GM18507 (cell line): ENCODE measurements at regions not wholly inside any gene's neighbourhood (a gene's known extent, or its start where the extent isn't known, plus 50 kb on each side); places are given as distances from the start of the nearest gene placed in this dataset.

Experiments
- DNase-seq: peaks from one replicate; pipeline ENCODE4 v3.0.0; 2011; ENCODE audit warnings: low read depth; ENCODE audit not compliant: insufficient read length; ENCODE audit errors: extremely low spot score
- FAIRE-seq: peaks from 2 replicates; lab custom pipeline; 2011; peaks lifted over from hg19 to GRCh38; lab: Jason Lieb, UNC

DNA sequence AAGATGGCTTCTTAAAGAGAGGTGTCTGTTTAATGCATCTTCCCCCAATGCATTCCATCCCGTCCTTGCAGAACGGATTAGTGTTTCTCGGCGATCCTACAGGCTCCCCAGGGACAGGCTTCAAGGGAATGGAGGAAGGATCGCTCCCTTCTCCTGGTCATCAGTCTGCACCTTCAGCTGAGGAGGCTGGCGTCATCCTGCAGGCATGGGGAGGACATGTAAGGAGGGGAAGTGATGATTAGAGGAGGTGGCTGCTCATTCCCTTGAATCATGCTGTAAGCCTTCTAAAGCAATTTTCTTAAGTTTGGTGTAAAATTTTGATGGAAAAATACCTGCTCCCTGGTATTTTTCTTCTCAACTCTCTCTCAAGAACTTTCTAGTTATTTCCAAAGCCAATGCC lies 603.6 kb downstream of the NPHP4 start:
- FAIRE-seq (no peak), DNase-seq (no peak)

DNA sequence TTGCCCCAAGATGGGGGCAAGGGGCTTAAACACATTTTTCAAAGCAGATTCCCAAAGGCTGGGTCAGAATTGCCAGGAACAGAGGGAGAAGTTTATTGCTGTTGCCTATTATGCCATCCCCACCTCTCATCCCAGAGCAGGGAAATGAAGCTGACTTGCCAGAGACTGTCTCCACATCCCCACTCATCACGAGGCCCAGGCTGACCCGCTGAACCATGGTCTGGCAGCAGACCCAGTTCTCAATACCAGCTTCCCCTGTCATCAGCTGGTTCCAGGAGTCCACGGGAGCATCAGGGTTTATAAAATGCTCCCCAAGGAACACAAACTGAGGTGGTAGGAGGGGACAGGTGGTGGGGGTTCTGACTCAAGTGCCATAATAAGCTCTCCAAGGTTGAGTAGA lies 605.9 kb downstream of the NPHP4 start:
- no peak for FAIRE-seq

DNA sequence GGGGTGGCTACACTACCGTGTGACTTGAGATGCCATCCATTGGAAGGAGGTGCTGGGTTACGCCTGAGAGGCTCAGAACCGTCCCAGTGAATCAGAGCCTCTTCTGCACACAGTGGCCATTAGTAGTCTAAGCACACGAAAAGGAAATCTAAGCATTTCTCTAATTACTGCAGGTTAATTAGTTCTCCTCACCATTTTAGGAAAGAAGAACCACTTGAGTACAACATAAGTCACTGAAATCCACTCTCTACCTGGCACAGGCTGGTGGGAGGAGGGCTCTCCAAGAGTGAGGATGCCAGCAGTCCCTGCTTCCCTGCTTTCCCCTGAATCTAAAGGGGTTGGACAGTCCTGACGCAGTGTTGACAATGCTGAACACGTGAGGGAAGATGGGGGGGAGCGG lies 606.3 kb downstream of the NPHP4 start:
- DNase-seq (no peak), FAIRE-seq (no peak)

More for the DNA sequence above, 605.9 kb downstream of the NPHP4 start:
- no peak for DNase-seq

DNA sequence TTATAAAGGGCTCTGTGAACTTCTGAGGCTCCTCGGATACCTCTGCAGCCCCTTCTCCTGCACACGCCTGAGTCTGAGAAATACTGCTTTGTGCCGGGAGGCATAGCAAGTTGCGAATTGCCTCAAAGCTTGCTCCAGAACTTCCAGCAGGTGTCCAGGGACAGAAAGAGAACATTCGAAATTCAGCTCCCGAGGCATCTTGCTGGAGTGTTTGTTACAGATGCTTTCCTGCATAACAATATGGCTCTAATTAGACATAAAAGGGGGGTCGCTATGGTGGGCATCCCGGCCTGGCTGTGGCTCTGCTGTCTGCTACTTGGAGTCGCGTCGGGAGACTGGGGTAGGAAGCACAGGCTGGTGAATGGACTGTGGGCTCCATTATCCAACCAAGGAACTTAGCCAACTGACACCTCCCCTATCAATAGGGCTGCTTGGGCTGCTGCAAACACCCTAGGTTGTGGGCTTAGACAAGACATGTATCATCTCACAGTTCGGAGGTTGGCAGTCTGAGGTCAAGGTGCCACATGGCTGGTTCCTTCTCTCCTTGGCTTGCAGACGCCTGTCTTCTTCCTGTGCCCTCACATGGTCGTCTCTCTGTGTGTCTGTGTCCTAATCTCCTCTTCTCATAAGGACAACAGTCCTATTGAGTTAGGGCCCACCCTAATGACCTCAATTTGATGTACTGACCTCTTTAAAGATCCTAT lies 607.0 kb downstream of the NPHP4 start:
- DNase-seq (no peak), FAIRE-seq (no peak)

DNA sequence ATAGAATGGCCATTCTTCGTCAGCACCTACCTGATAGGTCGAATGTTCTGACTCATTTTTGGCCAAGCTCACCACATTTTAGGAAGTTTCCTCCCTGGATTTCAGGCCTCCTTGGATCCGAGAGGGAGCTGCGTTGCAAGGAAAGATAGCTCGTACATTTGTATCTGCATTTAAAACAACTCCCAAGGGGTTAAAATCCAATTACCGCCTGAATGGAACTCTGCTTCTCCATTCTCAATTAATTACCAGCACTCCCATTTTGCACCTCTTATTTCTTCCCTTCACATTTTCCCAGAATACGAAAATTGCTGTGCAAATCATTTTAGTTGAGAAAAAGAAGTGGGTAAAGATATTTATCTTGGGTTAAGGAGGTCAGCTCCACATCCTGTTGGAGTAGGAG lies 610.7 kb downstream of the NPHP4 start:
- FAIRE-seq (no peak), DNase-seq (no peak)

DNA sequence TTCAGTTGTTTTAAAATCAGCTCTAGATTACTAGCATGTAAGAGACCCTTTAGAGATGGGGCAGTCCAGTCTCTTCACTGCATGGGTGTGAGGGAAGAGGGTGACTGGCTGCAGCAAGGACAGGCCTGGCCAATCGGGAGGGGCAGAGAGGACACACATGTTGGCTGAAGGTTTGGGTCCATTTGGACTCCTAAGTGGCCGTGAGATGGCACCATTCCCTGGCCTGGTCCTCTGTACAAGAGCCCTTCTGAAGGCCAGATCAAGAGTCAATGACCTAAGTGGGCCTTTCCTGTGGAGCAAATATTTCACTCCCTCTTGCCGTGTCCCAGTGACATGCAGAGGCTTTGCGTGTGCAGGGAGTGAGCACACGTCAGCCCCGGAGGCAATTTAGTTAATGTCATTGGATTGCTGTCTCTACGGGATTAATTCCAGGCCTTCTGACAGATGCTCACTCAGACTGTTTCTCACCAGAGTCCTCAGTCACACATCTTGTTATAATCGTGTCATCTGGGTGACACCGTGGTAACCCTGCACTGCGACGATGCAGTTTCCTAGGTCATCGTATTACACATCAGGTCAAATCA lies 613.0 kb downstream of the NPHP4 start:
- DNase-seq: no peak
- FAIRE-seq: no peak

DNA sequence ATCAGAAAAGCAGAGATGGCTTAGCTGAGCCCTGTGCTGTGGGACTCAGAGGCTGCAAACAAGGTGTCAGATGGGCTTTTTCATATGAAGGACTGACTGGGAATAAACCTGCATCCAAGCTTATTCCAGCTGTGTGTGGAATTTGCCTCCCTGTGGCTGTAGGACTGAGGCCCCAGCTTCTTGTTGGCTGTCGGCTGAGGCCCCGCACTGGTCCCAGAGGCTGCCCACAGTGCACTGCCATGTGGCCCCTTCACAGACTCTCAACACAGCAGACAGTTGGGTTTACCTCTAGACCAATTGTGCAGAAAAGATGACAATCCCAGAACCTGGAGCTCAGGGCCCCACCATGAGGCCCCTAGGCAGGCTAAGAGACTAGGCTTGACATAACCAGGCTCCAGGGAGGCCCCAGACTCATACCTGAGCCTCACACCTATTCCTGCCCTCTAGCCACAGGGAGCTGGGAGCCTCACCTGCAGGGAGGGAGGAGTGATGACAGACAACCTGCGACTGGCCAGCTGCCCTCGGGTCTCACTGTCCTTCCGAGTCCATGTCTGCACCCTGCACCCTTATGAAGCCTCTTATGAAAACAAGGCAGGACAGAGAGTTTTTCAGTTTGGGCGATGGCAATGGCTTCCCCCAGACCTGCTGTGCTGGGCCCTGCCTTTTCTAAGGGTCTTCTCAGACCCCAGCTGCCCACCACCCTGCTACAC lies 615.5 kb downstream of the NPHP4 start:
- DNase-seq: no peak
- no peak for FAIRE-seq

DNA sequence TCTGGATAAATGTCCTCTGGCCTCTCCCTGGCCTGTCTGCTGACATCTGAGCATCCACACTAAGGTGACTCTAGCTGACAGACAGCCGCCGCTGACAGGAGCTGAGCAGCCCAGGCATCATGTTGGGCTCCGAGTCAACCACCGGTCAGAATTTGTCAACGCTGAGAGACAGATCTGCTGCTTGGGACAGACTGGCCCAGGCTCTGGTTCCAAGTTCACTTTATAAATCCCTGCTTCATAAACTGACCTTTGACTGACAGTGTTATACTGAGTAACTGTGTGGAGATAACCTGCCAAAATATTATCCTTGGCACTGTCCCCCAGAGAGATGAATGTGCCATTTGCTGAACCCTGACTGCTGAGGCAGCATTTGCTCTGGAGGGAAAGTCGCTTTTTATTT lies 616.7 kb downstream of the NPHP4 start:
- DNase-seq (no peak), FAIRE-seq (no peak)

DNA sequence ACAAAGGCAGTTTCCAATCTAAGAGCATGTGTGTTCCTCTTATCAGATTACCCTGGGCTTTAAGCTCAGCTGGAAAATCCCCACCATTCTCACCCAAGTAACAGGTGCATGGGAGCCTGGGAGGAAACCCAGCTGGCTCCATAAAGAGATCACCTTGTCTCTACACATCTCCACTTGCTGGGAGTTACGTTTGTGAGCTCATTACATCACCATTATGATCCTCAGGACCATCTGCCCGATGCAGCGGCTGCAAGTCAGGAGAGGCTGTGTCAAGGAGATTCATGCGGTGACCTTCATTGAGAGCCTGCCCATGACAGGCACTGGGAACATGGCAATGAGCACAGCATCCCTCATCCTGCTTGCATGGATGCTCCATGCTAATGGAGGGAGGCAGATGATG lies 618.0 kb downstream of the NPHP4 start:
- DNase-seq: no peak
- FAIRE-seq: no peak

DNA sequence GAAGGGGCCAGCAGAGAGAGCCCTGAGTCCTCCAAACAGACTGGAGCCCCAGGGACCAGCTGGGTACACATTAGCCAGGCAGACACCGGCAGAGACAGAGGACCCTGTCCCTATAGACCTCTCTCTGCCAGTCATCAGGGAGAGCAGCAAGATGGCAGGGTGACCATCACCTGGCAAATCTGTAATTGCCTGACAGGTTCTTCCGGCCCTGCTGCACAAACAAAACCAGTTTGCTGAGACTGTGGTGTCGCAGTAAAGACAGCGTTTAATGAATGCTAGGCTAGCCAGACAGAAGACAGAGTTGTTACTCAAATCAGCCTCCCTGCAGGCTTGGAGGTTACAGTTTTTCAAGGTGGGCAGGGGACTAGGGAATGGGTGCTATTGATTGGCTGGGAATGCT lies 618.9 kb downstream of the NPHP4 start:
- no peak for FAIRE-seq
- DNase-seq: no peak

DNA sequence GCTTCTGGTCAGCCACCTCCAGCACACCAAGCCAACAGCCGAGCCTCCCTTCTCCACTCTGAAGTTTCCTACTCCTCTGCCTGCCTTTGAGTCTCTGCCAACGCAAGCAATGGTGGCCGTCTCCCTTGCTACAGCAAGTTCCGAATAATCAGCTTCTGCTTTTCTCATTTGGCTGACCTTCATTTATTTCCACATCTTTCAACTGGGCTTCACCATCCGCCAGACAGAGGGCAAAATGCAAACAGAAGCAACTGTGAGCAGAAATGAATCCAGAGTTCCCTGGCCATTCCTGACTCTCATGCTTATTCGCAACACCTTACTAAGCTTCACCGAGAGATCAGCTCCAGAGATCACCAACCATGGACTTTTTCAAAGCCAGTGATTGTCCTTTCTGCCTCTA lies 621.0 kb downstream of the NPHP4 start:
- DNase-seq (no peak), FAIRE-seq (no peak)

DNA sequence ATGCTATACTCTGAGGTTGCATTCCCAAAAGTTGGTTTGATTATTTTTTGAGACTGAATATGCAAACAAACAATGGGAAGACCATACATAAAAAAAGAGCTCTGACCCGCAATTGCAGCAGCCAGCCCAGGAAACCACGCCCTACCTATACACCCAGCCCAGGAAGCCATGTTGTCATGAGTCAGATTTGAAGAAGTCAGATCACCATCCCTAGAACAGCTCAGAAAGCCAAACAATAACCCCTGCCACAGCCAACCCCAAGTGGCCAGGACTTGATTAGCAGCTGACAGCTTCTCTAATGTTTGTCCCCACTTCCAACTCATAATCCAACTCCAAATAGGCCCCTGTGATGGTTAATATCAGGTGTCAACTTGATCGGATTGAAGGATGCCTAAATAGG lies 621.9 kb downstream of the NPHP4 start:
- FAIRE-seq: no peak

DNA sequence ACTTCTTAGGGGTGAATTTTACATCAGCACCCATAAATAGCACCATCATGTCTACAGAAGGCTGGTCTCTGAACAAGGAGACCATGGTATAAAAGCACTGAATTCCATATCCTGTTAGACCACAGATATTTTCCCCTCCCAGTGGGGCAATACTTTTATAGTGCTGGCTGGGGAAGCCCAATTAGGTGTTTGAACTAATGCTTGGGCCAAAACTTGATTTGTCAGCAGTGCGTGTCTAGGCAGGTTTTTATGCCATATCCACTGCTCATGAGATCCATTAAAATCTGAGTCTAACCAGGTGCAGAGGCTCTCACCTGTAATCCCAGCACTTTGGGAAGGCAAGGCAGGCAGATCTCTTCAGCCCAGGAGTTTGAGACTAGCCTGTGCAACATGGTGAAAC lies 623.0 kb downstream of the NPHP4 start:
- DNase-seq (no peak), FAIRE-seq (no peak)

More for the DNA sequence above, 621.9 kb downstream of the NPHP4 start:
- DNase-seq: no peak

DNA sequence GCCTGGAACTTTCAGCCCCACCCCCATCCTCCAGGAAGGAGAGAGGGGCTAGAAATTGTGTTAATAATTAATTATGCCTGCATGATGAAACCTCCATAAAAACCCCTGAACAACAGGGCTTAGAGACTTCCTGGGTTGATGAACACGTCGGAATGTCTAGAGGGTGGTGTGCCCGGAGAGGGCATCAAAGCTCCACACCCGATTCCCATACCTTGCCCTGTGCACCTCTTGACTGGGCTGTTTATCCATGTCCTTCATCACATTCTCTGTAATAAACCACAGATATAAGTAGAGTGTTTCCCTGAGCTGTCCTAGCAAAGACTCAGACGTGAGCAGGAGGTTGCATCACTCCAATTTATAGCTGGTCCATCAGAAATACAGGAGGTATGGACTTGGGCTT lies 624.0 kb downstream of the NPHP4 start:
- no peak for DNase-seq
- no peak for FAIRE-seq

DNA sequence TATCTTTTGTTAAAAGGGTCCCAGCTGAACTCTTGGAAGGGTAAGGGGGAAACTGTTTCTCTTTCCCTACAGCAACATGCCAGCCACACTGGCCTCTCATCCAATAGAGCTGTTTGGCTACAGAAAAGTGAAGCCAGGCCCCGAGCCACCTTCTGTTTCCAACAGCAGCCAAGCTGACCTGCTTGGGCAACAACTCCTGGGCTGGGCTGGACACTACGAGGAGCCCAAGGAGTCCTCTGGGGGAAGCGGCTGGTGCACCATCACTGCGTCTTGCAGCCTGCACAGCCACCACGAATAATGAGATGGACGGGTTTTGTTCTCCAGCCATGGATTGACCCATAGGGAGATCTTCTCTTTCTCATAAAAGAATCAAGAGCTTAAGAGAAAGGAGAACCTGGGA lies 624.9 kb downstream of the NPHP4 start:
- DNase-seq (no peak), FAIRE-seq (no peak)

DNA sequence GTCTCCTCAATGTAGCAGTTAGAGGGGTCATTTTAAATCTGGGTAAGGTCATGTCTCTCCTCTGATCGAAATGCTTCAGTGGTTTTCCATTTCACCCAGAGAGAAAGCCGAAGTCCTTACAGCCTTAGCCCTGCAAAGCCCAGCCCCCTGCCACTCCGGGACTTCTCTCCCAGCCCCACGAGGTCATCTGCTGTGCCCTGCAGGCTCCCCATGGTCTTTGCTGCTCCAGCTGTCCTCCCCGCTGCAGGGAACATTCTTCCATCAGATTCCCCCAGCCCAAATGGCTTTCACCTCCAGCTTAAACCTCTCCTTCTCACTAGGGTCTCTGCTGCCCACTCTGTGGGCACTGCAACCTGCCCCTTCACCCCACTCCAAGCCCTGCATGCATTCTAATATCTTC lies 626.5 kb downstream of the NPHP4 start:
- FAIRE-seq: no peak
- DNase-seq: no peak

DNA sequence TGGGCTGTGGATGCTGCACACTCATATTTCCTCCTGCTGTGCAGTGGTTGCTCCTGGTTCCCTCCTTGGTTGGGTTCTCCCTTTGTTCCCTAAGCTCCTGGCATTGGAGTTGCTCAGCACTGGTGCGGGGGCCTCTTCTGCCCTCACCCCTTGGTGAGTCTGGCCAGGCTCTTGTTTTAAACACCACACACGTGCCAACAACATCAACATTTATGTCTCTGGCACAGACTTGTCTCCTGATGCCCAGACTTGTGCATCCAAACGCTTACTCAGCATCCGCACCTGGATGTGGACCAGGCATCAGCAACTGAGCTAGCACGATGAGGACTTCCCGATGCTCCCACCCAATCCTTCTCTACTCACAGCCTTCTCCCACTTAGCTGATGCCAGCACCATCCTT lies 627.6 kb downstream of the NPHP4 start:
- FAIRE-seq: no peak
- no peak for DNase-seq

DNA sequence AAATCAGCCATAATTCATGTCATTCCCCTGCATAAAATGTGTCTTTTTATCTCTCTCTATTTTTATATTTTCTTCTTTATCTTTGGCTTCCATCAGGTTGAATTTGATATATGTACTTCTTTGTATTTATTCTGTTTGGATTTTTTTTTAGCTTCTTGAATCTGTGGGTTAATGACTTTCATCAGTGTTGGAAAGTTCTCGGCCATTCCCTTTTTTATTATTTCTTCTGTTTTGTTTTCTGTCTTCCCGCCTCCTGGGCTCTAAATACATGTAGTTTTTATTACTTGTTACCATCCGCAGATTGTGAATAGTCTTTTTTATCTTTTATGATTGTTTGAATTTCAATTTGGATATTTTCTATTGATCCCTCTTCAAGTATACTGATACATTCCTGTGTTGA lies 637.5 kb downstream of the NPHP4 start:
- FAIRE-seq (no peak), DNase-seq (no peak)

DNA sequence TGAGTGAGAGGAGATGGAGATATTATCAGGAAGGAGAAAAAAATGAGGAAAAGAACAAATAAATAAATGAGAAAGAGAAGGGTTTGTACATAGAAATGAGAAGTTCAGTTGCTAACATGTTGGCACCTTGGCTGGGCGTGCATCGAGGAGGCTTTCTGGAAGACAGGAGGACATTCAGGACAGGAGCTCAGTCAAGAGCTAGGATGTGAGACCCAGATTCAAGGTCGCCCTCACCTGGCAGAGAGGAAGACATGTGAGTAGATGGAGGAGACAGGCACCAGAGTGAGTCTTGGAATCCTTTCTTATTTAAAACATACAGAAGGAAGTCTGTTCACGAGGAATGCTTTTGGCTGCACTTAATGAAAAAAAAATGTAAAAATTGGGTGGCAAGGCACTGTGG lies 640.9 kb downstream of the NPHP4 start:
- FAIRE-seq (no peak), DNase-seq (no peak)

DNA sequence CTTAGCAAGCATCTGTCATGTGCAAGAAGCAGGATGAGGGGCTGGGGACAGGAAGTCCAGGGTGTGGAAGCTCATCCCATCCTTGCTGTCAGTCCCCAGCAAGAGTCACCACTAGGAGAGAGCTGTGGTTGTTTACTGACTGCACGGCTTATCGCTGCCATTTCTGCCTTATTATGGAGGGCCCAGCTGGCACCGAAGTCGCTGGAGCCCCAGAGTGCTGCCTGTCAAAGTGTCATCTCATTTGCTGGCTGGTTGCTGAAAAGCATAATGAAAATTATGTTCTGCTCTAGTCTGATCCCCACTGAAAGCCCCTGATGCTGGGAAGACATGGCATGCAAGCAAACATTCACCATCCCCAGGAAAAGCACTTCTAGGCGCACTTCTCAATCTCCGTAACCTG lies 642.7 kb downstream of the NPHP4 start:
- FAIRE-seq: no peak
- no peak for DNase-seq
